ENCODE measurements at regions not wholly inside any gene's neighbourhood (a gene's known extent, or its start where the extent isn't known, plus 50 kb on each side); places are given as distances from the start of the nearest gene placed in this dataset.

- TF ChIP-seq ISL1 (CRISPR knock-in tag; IDR thresholded peaks at IDR 0.05) = no peak
- ATAC-seq = no peak
Measured at GRCh38 chr2:134181219-134181618, 72.7 kb upstream of the MGAT5 start.

DNA sequence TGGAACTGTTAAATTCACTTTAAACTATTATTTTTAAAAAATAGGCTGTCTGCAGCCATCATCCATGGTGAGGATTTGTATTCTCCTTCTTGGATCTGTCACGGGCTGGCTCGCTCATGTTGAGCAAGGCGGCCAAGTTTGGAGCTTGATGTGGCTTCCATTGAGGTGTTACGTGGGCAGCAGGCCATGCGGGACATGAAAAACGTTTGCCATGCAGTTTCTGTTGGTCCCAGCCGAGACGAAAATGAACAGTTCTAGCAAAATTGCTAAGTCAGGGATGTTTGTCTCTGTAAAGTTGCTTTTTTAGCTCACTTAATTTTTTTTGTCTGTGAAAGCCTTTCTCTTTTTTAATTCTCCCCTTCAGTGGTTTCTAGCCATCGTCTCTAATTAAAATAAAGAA is 70.2 kb upstream of the MGAT5 start:
- ATAC-seq = no peak
- TF ChIP-seq CSDC2 (CRISPR knock-in tag; IDR thresholded peaks at IDR 0.05) = no peak
- no peak for TF ChIP-seq SNAI2 (CRISPR knock-in tag; IDR thresholded peaks at IDR 0.05)
- TF ChIP-seq ZFP30 (CRISPR knock-in tag; IDR thresholded peaks at IDR 0.05) = no peak
- no peak for TF ChIP-seq GLIS3 (CRISPR knock-in tag; IDR thresholded peaks at IDR 0.05)
- no peak for TF ChIP-seq ZNF565 (CRISPR knock-in tag; conservative IDR thresholded peaks at IDR 0.05; ENCODE audit: low read depth)
- TF ChIP-seq TCF4 (CRISPR knock-in tag; IDR thresholded peaks at IDR 0.05; ENCODE audit: borderline replicate concordance) = no peak
- no peak for TF ChIP-seq PPARA (CRISPR knock-in tag; IDR thresholded peaks at IDR 0.05; ENCODE audit: borderline replicate concordance)
- TF ChIP-seq OSR1 (CRISPR knock-in tag; IDR thresholded peaks at IDR 0.05) = no peak
- TF ChIP-seq ZC3H10 (CRISPR knock-in tag; IDR thresholded peaks at IDR 0.05) = no peak
- no peak for TF ChIP-seq ZNF70 (CRISPR knock-in tag; IDR thresholded peaks at IDR 0.05)
- TF ChIP-seq, protein P1, sequence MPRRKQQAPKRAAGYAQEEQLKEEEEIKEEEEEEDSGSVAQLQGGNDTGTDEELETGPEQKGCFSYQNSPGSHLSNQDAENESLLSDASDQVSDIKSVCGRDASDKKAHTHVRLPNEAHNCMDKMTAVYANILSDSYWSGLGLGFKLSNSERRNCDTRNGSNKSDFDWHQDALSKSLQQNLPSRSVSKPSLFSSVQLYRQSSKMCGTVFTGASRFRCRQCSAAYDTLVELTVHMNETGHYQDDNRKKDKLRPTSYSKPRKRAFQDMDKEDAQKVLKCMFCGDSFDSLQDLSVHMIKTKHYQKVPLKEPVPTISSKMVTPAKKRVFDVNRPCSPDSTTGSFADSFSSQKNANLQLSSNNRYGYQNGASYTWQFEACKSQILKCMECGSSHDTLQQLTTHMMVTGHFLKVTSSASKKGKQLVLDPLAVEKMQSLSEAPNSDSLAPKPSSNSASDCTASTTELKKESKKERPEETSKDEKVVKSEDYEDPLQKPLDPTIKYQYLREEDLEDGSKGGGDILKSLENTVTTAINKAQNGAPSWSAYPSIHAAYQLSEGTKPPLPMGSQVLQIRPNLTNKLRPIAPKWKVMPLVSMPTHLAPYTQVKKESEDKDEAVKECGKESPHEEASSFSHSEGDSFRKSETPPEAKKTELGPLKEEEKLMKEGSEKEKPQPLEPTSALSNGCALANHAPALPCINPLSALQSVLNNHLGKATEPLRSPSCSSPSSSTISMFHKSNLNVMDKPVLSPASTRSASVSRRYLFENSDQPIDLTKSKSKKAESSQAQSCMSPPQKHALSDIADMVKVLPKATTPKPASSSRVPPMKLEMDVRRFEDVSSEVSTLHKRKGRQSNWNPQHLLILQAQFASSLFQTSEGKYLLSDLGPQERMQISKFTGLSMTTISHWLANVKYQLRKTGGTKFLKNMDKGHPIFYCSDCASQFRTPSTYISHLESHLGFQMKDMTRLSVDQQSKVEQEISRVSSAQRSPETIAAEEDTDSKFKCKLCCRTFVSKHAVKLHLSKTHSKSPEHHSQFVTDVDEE (CRISPR knock-in tag; IDR thresholded peaks at IDR 0.05) = no peak
- no peak for TF ChIP-seq TOX (CRISPR knock-in tag; IDR thresholded peaks at IDR 0.05; ENCODE audit: borderline replicate concordance)
- TF ChIP-seq CSRNP3 (CRISPR knock-in tag; IDR thresholded peaks at IDR 0.05) = no peak
- no peak for TF ChIP-seq ARNTL (CRISPR knock-in tag; IDR thresholded peaks at IDR 0.05; ENCODE audit: borderline replicate concordance, low read depth)
- no peak for TF ChIP-seq RARB (CRISPR knock-in tag; IDR thresholded peaks at IDR 0.05)
- no peak for TF ChIP-seq ZFP3 (CRISPR knock-in tag; IDR thresholded peaks at IDR 0.05)

DNA sequence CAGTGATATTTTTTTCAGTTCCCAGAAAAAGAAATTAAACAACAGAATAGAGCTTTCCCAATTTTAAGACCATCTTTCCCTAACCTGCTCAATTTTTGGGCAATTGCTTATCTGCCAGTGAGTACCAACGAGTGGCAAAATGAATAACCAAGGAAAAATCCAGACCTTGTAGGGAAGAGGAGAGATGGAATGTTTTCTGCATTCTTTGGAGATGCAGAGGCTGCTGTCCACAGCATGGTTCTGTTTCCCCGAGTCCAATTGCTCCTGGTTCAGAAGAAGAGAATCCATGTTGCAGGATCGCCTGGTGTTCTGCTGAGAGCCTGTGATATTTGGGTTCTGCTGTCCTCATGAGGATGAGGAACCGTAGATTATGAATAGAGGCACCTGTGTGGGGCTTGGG is 68.2 kb upstream of the MGAT5 start:
- ATAC-seq = no peak
- TF ChIP-seq ISL1 (CRISPR knock-in tag; IDR thresholded peaks at IDR 0.05) (no peak), TOX (CRISPR knock-in tag; IDR thresholded peaks at IDR 0.05; ENCODE audit: borderline replicate concordance) (no peak)

DNA sequence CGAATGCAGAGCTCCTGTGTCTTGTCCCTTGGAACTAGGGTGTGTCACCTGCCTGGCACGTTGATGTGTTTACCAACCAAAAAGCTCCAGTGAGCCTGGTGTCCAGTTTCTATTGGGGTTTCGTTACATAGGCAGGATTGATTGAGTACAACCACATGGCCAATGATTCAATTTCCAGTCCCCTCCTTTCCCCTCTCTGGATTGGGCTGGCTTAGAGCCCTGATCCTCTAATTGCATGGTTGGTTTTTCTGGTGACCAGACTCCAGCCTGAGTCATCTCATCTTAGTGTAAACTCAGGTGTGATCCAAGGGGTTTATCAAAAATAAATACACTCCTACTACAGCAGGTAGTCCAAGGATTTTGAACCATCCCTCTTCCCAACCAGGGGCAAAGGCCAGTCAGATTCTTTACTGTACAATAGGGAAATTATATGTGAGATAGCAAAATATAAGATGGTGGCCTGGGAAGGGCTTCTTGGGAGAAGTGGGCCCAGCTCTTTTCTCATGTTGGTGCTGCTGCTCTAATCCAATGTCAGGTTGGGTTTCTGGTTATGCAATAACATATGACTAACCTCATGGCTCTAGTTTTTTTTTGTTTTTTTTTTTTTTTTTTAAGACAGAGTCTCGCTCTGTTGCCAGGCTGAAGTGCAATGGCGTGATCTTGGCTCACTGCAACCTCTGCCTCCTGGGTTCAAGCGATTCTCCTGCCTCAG is 64.7 kb upstream of the MGAT5 start:
- TF ChIP-seq, protein P2, sequence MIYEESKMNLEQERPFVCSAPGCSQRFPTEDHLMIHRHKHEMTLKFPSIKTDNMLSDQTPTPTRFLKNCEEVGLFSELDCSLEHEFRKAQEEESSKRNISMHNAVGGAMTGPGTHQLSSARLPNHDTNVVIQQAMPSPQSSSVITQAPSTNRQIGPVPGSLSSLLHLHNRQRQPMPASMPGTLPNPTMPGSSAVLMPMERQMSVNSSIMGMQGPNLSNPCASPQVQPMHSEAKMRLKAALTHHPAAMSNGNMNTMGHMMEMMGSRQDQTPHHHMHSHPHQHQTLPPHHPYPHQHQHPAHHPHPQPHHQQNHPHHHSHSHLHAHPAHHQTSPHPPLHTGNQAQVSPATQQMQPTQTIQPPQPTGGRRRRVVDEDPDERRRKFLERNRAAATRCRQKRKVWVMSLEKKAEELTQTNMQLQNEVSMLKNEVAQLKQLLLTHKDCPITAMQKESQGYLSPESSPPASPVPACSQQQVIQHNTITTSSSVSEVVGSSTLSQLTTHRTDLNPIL (CRISPR knock-in tag; IDR thresholded peaks at IDR 0.05; ENCODE audit: low read depth) = no peak
- no peak for TF ChIP-seq ZC3H10 (CRISPR knock-in tag; IDR thresholded peaks at IDR 0.05)
- no peak for TF ChIP-seq ESRRG (CRISPR knock-in tag; IDR thresholded peaks at IDR 0.05)
- no peak for TF ChIP-seq ZFP3 (CRISPR knock-in tag; IDR thresholded peaks at IDR 0.05)
- ATAC-seq = no peak

DNA sequence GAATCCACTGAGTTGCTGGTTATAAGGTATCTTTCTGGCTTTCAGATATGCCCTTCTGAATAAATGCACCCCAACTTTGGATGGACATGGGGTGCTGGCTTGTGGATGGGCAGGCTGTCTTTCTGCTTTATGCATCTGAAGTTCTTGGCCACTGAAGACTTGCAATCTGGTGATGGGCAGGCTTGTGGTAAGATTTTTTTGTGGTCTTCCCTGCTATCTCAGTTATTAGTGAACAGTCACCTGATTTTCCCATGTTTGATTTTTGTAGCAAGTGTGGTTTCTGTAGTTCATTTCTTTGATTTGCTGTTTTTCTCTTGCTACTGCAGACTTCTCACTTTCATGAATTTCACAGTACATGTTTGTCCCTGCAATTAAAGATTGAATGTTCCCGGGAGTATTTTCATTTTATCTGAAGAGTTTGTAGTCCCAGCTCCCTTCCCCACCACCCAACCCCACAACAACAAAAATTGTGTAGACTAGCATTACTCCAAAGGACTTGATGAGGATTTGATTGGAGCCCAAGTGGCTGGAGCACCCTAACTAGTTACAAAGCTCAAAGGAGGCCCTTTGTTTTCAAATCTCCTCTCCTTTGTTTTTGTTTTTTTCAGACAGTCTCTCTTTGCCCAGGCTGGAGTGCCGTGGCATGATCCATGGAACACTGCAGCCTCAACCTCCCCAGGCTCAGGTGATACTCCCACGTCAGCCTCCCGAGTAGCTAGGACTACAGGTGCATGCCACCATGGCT is 63.6 kb upstream of the MGAT5 start:
- no peak for ATAC-seq
- TF ChIP-seq TOX (CRISPR knock-in tag; IDR thresholded peaks at IDR 0.05; ENCODE audit: borderline replicate concordance) (no peak), ZFP3 (CRISPR knock-in tag; IDR thresholded peaks at IDR 0.05) (no peak), ZC3H10 (CRISPR knock-in tag; IDR thresholded peaks at IDR 0.05) (no peak), ZNF565 (CRISPR knock-in tag; conservative IDR thresholded peaks at IDR 0.05; ENCODE audit: low read depth) (no peak), TCF4 (CRISPR knock-in tag; IDR thresholded peaks at IDR 0.05; ENCODE audit: borderline replicate concordance) (no peak), PPARA (CRISPR knock-in tag; IDR thresholded peaks at IDR 0.05; ENCODE audit: borderline replicate concordance) (no peak)
- TF ChIP-seq, protein P1 (CRISPR knock-in tag; IDR thresholded peaks at IDR 0.05) = no peak
- TF ChIP-seq, protein P3, sequence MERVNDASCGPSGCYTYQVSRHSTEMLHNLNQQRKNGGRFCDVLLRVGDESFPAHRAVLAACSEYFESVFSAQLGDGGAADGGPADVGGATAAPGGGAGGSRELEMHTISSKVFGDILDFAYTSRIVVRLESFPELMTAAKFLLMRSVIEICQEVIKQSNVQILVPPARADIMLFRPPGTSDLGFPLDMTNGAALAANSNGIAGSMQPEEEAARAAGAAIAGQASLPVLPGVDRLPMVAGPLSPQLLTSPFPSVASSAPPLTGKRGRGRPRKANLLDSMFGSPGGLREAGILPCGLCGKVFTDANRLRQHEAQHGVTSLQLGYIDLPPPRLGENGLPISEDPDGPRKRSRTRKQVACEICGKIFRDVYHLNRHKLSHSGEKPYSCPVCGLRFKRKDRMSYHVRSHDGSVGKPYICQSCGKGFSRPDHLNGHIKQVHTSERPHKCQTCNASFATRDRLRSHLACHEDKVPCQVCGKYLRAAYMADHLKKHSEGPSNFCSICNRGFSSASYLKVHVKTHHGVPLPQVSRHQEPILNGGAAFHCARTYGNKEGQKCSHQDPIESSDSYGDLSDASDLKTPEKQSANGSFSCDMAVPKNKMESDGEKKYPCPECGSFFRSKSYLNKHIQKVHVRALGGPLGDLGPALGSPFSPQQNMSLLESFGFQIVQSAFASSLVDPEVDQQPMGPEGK (CRISPR knock-in tag; IDR thresholded peaks at IDR 0.05; ENCODE audit: borderline replicate concordance) = no peak
- TF ChIP-seq, protein P4, sequence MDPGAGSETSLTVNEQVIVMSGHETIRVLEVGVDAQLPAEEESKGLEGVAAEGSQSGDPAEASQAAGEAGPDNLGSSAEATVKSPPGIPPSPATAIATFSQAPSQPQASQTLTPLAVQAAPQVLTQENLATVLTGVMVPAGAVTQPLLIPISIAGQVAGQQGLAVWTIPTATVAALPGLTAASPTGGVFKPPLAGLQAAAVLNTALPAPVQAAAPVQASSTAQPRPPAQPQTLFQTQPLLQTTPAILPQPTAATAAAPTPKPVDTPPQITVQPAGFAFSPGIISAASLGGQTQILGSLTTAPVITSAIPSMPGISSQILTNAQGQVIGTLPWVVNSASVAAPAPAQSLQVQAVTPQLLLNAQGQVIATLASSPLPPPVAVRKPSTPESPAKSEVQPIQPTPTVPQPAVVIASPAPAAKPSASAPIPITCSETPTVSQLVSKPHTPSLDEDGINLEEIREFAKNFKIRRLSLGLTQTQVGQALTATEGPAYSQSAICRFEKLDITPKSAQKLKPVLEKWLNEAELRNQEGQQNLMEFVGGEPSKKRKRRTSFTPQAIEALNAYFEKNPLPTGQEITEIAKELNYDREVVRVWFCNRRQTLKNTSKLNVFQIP (CRISPR knock-in tag; IDR thresholded peaks at IDR 0.05; ENCODE audit: borderline replicate concordance, low read depth) = no peak

Measured in SK-N-SH treated with all-trans-retinoic acid at 6 μM for 48 hours (cell line).